OCI-LY3 (cell line): ENCODE measurements at regions not wholly inside any gene's neighbourhood (a gene's known extent, or its start where the extent isn't known, plus 50 kb on each side); places are given as distances from the start of the nearest gene placed in this dataset.

ENCODE experiments used
- H2AFZ ChIP-seq: fragments of 200-600, 300-600 bp; shearing (Covaris generic); 2 replicates; pipeline ENCODE4 v1.6.0; 2014; ENCODE audit warnings: antibody characterized with exemption, low read depth, low read length
- H3K27ac ChIP-seq: fragments of 200-600, 300-600 bp; sonication (generic); 2 replicates; pipeline ENCODE4 v1.5.1; 2014; ENCODE audit warnings: mild to moderate bottlenecking, low read length, moderate library complexity, mixed read lengths
- H3K27me3 ChIP-seq: fragments of 200-600, 300-600 bp; sonication (generic); 2 replicates; pipeline ENCODE4 v1.6.1; 2014; ENCODE audit warnings: low read depth, low read length, mixed read lengths
- H3K36me3 ChIP-seq: fragments of 200-600, 300-600 bp; sonication (generic); replicated peaks from 2 replicates; pipeline ENCODE3; 2014; ENCODE audit warnings: low read depth, low read length, mixed read lengths
- H3K4me1 ChIP-seq: fragments of 300-600, 200-600 bp; sonication (generic); 2 replicates; pipeline ENCODE4 v1.6.1; 2014; ENCODE audit warnings: low read length, mixed read lengths
- H3K4me2 ChIP-seq: fragments of 200-600, 300-600 bp; sonication (generic); 2 replicates; pipeline ENCODE4 v1.6.1; 2014; ENCODE audit warnings: low read length, mixed read lengths
- H3K4me3 ChIP-seq: fragments of 300-600, 200-600 bp; sonication (generic); 2 replicates; pipeline ENCODE4 v1.5.1; 2014; ENCODE audit warnings: antibody characterized with exemption, mild to moderate bottlenecking, low read length, moderate library complexity
- H3K79me2 ChIP-seq: fragments of 300-600, 200-600 bp; shearing (Covaris generic); 2 replicates; pipeline ENCODE4 v1.6.1; 2014; ENCODE audit warnings: mild to moderate bottlenecking, low read length, mixed read lengths
- H3K9ac ChIP-seq: fragments of 300-600, 200-600 bp; shearing (Covaris generic); 2 replicates; pipeline ENCODE4 v1.6.0; 2014; ENCODE audit warnings: mild to moderate bottlenecking, low read length, moderate library complexity
- H3K9me3 ChIP-seq: fragments of 200-600, 300-600 bp; shearing (Covaris generic); 2 replicates; pipeline ENCODE4 v1.6.1; 2014; ENCODE audit warnings: low read length, mixed read lengths; ENCODE audit not compliant: insufficient read depth
- H4K20me1 ChIP-seq: fragments of 200-600, 300-600 bp; sonication (generic); 2 replicates; pipeline ENCODE4 v1.6.1; 2016; ENCODE audit warnings: low read length, mixed read lengths; ENCODE audit not compliant: insufficient read depth
- EZH2phosphoT487 ChIP-seq: fragments of 200-600 bp; shearing (Covaris generic); IDR thresholded peaks from 2 replicates; pipeline ENCODE4 v1.6.1; 2018; ENCODE audit warnings: antibody characterized with exemption, mixed run types, low read depth
- TF ChIP-seq, protein P1 (sequence below): fragments of 200-600, 300-600 bp; sonication (generic); IDR thresholded peaks from 2 replicates; pipeline ENCODE4 v1.5.1; 2014; ENCODE audit warnings: antibody characterized with exemption, low read length, low read depth

DNA sequence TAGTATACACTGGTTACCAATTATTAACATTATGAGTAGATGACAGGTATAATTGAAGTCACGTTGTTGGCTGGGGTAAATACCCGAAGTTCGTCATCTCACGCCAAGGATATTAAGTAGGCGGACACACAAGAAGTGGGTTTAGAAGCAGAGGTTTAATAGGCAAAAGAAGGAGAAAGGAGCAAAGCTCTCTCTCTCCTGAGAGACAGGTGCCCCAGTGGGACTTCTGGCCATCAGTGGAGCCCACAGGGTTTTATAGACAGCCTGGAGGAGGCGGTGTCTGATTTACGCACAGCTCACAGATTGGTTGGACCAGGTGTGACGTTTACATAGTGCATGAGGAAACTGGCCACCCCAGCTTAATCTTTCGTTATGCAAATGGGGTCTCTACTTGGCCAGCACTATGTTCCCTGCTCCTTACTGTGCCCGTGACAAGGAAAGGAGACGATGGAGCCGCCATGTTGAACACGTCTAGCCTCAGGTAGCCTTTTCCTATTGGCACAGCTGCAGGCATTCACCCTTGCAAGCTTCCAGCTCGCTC is 128.8 kb upstream of the KYNU start:
- no peaks in the 10 kb centered on the region for H4K20me1 ChIP-seq
- H3K9ac ChIP-seq, result no peak overlapping the region
- no peak overlapping the region for H3K4me2 ChIP-seq
- TF ChIP-seq EZH2phosphoT487, result no peak
- TF ChIP-seq, protein P1, sequence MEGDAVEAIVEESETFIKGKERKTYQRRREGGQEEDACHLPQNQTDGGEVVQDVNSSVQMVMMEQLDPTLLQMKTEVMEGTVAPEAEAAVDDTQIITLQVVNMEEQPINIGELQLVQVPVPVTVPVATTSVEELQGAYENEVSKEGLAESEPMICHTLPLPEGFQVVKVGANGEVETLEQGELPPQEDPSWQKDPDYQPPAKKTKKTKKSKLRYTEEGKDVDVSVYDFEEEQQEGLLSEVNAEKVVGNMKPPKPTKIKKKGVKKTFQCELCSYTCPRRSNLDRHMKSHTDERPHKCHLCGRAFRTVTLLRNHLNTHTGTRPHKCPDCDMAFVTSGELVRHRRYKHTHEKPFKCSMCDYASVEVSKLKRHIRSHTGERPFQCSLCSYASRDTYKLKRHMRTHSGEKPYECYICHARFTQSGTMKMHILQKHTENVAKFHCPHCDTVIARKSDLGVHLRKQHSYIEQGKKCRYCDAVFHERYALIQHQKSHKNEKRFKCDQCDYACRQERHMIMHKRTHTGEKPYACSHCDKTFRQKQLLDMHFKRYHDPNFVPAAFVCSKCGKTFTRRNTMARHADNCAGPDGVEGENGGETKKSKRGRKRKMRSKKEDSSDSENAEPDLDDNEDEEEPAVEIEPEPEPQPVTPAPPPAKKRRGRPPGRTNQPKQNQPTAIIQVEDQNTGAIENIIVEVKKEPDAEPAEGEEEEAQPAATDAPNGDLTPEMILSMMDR, result no peak
- no peaks in the 10 kb centered on the region for H3K79me2 ChIP-seq
- H3K27ac ChIP-seq, result no peak overlapping the region
- no peaks in the 10 kb centered on the region for H3K4me1 ChIP-seq
- H3K9me3 ChIP-seq, result no peaks in the 10 kb centered on the region
- H2AFZ ChIP-seq, result no peak overlapping the region
- H3K27me3 ChIP-seq, result no peaks in the 10 kb centered on the region
- H3K4me3 ChIP-seq, result no peak overlapping the region
- H3K36me3 ChIP-seq, result no peaks in the 10 kb centered on the region

DNA sequence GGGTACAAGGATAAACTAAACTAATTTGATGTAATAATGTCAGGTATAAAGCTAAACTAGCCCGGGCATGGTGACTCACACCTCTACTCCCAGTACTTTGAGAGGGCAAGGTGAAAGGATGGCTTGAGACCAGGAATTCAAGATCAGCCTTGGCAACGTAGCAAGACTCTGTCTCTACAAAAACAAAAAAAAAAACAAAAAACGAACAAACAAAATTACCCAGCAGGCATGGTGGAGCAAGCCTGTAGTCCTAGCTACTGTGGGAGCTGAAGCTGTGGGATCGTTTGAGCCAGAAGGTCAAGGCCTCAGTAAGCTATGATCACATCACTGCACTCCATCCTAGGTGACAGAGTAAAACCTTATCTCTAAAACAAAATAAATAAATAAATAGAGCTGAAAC is 131.8 kb upstream of the KYNU start:
- Histone ChIP-seq H3K27ac (no peak overlapping the region), H3K27me3 (no peaks in the 10 kb centered on the region), H3K4me3 (no peak overlapping the region), H3K36me3 (no peaks in the 10 kb centered on the region), H4K20me1 (no peaks in the 10 kb centered on the region), H3K4me2 (no peak overlapping the region), H3K9ac (no peak overlapping the region), H3K9me3 (peaks cover 3% of the 10 kb centered on the region; the same call in 1 of the 2 replicates), H2AFZ (no peak overlapping the region), H3K79me2 (no peaks in the 10 kb centered on the region), H3K4me1 (peaks cover 9% of the 10 kb centered on the region)
- TF ChIP-seq, protein P1, result no peak
- no peak for TF ChIP-seq EZH2phosphoT487

DNA sequence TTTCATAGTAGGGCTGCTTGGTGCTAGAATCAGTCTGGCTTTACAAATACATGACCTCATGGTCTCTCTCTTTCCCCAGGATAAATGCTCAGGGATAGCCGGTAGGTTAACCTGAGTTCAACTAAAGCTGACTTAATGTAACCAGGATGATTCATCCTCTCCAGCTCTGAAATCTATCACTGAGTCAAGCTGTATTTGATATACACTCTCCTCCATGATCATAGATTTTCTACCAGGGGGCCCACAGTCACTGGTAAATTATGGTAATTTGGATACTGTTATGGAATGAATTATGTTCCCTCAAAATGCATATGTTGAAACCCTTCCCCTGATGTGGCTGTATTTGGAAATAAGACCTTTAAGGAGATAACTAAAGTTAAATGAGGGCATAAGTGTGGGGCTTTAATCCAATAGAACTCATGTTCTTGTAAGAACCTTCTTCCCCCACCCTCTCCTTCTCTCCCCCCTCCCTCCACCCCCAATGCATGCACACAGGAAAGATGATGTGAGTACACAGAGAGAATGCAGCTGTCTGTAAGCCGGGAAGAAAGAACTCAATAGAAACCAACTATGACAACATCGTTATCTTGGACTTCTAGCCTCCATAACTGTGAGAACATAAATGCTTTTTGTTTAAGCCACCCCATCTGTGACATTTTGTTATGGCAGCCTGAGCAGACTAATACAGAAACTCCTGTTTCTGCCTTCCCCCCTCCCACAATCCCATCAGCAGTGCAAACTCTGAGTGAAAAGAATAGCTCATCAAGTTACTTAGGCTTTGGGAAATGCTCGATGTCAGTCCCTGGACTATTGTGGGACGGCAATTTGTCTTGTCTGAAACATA is 134.9 kb upstream of the KYNU start:
- Histone ChIP-seq H3K79me2 (no peaks in the 10 kb centered on the region), H2AFZ (no peak overlapping the region), H3K27ac (no peak overlapping the region; the same call in 1 of the 2 replicates), H3K4me3 (no peak overlapping the region), H3K4me1 (peaks cover 9% of the 10 kb centered on the region), H3K36me3 (no peaks in the 10 kb centered on the region), H4K20me1 (no peaks in the 10 kb centered on the region), H3K4me2 (no peak overlapping the region), H3K9ac (no peak overlapping the region), H3K9me3 (peaks cover 3% of the 10 kb centered on the region; the same call in 1 of the 2 replicates), H3K27me3 (no peaks in the 10 kb centered on the region)
- TF ChIP-seq EZH2phosphoT487, result no peak
- TF ChIP-seq, protein P1, result no peak

DNA sequence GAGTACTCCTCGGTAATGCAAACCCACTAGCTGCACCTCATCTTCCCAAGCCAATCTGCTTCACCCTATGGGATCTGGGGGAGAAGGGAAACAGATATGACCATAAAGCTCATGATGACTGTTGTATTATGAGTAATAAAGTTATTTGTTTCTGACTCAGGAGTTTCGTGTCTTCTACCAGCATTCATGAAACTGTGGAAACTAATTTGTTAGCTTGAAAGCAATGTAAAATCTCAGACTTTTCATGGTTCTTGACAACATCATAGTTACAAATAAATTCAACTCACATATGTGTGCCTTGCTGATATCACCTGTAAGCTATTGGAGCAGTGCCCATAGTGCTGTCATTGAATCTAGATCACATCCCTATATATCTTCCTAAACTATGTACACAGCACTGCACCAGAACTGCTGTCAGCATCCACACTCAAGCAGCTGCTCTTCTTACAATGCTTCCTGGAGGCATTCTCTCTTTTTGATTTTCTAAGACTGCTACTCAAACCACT is 135.6 kb upstream of the KYNU start:
- Histone ChIP-seq H3K4me2 (no peak overlapping the region), H3K9me3 (peaks cover 3% of the 10 kb centered on the region; the same call in 1 of the 2 replicates), H3K4me3 (no peak overlapping the region), H3K27me3 (no peaks in the 10 kb centered on the region), H3K36me3 (no peaks in the 10 kb centered on the region), H4K20me1 (no peaks in the 10 kb centered on the region), H3K4me1 (peaks cover 9% of the 10 kb centered on the region), H3K9ac (no peak overlapping the region), H2AFZ (no peak overlapping the region), H3K79me2 (no peaks in the 10 kb centered on the region), H3K27ac (no peak overlapping the region; the same call in 1 of the 2 replicates)
- no peak for TF ChIP-seq EZH2phosphoT487
- TF ChIP-seq, protein P1, result no peak
